ENCODE measurements at regions not wholly inside any gene's neighbourhood (a gene's known extent, or its start where the extent isn't known, plus 50 kb on each side); places are given as distances from the start of the nearest gene placed in this dataset.

DNA sequence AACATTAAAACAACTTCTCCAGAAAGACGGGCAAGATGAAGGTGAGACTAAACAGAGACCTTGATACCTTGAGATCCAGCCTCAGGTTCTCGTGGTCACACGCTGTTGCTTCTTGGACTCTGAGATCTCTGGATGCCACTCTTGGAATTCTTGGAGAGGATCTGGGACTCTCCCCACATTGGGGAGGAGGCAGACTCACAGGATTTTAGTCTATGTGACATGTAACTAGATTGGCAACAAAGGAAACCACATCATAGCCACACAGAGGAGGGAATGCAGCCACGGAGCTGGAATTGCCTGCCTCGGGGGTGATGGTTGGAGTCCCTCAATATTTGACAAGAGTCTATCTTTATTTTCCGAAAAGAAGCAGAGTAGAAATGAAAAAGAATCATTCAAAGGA is 78.8 kb upstream of the IGFBP5 start:
- TF ChIP-seq, protein P1, sequence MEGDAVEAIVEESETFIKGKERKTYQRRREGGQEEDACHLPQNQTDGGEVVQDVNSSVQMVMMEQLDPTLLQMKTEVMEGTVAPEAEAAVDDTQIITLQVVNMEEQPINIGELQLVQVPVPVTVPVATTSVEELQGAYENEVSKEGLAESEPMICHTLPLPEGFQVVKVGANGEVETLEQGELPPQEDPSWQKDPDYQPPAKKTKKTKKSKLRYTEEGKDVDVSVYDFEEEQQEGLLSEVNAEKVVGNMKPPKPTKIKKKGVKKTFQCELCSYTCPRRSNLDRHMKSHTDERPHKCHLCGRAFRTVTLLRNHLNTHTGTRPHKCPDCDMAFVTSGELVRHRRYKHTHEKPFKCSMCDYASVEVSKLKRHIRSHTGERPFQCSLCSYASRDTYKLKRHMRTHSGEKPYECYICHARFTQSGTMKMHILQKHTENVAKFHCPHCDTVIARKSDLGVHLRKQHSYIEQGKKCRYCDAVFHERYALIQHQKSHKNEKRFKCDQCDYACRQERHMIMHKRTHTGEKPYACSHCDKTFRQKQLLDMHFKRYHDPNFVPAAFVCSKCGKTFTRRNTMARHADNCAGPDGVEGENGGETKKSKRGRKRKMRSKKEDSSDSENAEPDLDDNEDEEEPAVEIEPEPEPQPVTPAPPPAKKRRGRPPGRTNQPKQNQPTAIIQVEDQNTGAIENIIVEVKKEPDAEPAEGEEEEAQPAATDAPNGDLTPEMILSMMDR (IDR thresholded peaks at IDR 0.05) = no peak
- Histone ChIP-seq H3K9me3 (peaks cover 0 to 9% of the 10 kb centered on the region in 2 donors), H3K27me3 (no peaks in the 10 kb centered on the region), H3K4me3 (no peak overlapping the region), H3K4me1 (peaks cover 0 to 34% of the 10 kb centered on the region in 2 donors), H3K27ac (peak overlapping the region; percentile 84 to 87), H3K36me3 (no peaks in the 10 kb centered on the region)
- DNase-seq (ENCODE audit: low spot score) = no peak

DNA sequence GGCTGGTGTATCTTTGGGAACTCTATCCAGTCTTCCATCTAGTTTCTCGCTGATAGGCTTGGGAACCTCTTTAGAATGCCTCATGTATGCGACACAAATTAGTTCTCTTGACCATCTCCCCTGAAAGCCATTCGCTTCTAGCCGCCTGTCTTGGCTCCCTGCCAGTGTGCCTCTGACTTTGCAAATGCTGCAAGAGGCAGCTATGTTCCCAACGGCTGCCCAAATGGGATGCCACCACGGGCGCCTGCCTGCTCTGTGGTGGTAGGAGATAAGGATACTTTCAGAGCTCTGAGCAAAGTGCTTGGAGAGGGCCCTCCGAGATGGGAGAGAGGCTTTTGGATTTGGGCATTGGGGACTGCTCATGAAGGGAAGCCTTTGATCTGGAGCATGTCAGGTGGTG is 77.7 kb upstream of the IGFBP5 start:
- Histone ChIP-seq H3K4me3 (no peak overlapping the region), H3K27ac (peak overlapping the region; percentile 84 to 87)

GRCh38 chr2:216770717-216771116 is 75.4 kb upstream of the IGFBP5 start:
- H3K9me3 ChIP-seq = peaks cover 0 to 9% of the 10 kb centered on the region in 2 donors
- no peak overlapping the region for H3K27ac ChIP-seq
- H3K27me3 ChIP-seq = no peaks in the 10 kb centered on the region
- peaks cover 0 to 40% of the 10 kb centered on the region in 2 donors for H3K4me1 ChIP-seq
- TF ChIP-seq, protein P1 (IDR thresholded peaks at IDR 0.05) = no peak
- DNase-seq (ENCODE audit: low spot score) = no peak
- H3K4me3 ChIP-seq = no peak overlapping the region
- no peaks in the 10 kb centered on the region for H3K36me3 ChIP-seq

More for the DNA sequence above, 77.7 kb upstream of the IGFBP5 start:
- Histone ChIP-seq H3K36me3 (no peaks in the 10 kb centered on the region), H3K4me1 (peaks cover 0 to 34% of the 10 kb centered on the region in 2 donors), H3K27me3 (no peaks in the 10 kb centered on the region), H3K9me3 (peaks cover 0 to 9% of the 10 kb centered on the region in 2 donors)
- peak; percentile 80 for DNase-seq (ENCODE audit: low spot score)
- TF ChIP-seq, protein P1 (IDR thresholded peaks at IDR 0.05) = no peak

GRCh38 chr2:216770050-216770449 is 74.7 kb upstream of the IGFBP5 start:
- peaks cover 0 to 39% of the 10 kb centered on the region in 2 donors for H3K4me1 ChIP-seq
- TF ChIP-seq, protein P1 (IDR thresholded peaks at IDR 0.05) = no peak

GRCh38 chr2:216769626-216770025 is 74.3 kb upstream of the IGFBP5 start:
- H3K4me3 ChIP-seq = no peak overlapping the region
- H3K27me3 ChIP-seq = no peaks in the 10 kb centered on the region
- TF ChIP-seq, protein P1 (IDR thresholded peaks at IDR 0.05) = no peak
- DNase-seq (ENCODE audit: low spot score) = no peak
- H3K27ac ChIP-seq = no peak overlapping the region
- H3K36me3 ChIP-seq = no peaks in the 10 kb centered on the region
- H3K4me1 ChIP-seq = peaks cover 0 to 35% of the 10 kb centered on the region in 2 donors
- peaks cover 0 to 9% of the 10 kb centered on the region in 2 donors for H3K9me3 ChIP-seq

More at GRCh38 chr2:216770050-216770449, 74.7 kb upstream of the IGFBP5 start:
- H3K4me3 ChIP-seq = no peak overlapping the region
- no peak for DNase-seq (ENCODE audit: low spot score)
- peaks cover 0 to 9% of the 10 kb centered on the region in 2 donors for H3K9me3 ChIP-seq
- H3K27ac ChIP-seq = no peak overlapping the region
- H3K36me3 ChIP-seq = no peaks in the 10 kb centered on the region
- no peaks in the 10 kb centered on the region for H3K27me3 ChIP-seq

DNA sequence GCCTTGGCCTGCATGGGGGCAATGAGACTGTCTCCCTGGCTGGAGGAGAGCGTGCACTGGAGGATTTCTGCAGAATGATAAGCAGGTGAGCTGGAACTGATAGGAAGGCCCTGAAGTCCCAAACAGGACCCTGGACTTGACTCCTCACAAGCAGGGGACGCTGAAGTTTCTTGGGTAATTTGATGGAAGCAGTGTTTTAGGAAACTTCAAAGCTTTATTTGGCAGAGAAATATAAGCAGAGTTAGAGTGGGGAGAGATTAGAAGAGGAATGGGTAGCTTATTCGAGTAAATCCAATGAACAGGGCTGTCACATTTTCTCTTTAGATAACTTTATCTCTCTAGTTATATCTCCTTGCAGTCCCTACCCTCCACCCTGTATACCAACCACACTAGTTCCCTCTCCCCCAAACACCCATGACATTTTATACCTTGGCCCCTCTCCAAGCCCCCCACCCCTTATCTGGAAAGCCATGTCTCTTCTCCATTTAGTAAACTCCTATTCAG is 73.6 kb upstream of the IGFBP5 start:
- Histone ChIP-seq H3K27ac (no peak overlapping the region), H3K4me1 (peaks cover 0 to 28% of the 10 kb centered on the region in 2 donors), H3K9me3 (peaks cover 0 to 9% of the 10 kb centered on the region in 2 donors), H3K36me3 (no peaks in the 10 kb centered on the region), H3K27me3 (no peaks in the 10 kb centered on the region), H3K4me3 (no peak overlapping the region)
- TF ChIP-seq, protein P1 (IDR thresholded peaks at IDR 0.05) = no peak
- DNase-seq (ENCODE audit: low spot score) = no peak
